Stimulated activated CD4-positive, alpha-beta T cell treated with anti-CD3 and anti-CD28 coated beads, Interleukin-12 subunit alpha, Interleukin-12 subunit beta, amount 100 ng/mL, for 48 hours (primary cell): ENCODE measurements at regions not wholly inside any gene's neighbourhood (a gene's known extent, or its start where the extent isn't known, plus 50 kb on each side); places are given as distances from the start of the nearest gene placed in this dataset.
A peak's percentile ranks its signal among the peaks of the same experiment; 100 is the strongest.

Experiments used
- DNase-seq, 3 donors: peaks; one replicate each; pipeline ENCODE4 v3.0.0-alpha.2; 2020; ENCODE audit warnings: low read depth in 2 of 3, low spot score in 1 of 3

GRCh38 chr5:141747152-141748141 lies 65.4 kb upstream of the ARAP3 start:
- no peak for DNase-seq

GRCh38 chr5:141746395-141746794 lies 64.4 kb upstream of the ARAP3 start:
- DNase-seq = no peak

GRCh38 chr5:141745390-141745789 lies 63.4 kb upstream of the ARAP3 start:
- no peak for DNase-seq

- no peak for DNase-seq
These were observed 61.8 kb upstream of the ARAP3 start for GRCh38 chr5:141743866-141744272.

GRCh38 chr5:141742866-141743851 lies 61.1 kb upstream of the ARAP3 start:
- DNase-seq = no peak

GRCh38 chr5:141742144-141742543 lies 60.1 kb upstream of the ARAP3 start:
- DNase-seq = no peak

GRCh38 chr5:141740885-141741284 lies 58.9 kb upstream of the ARAP3 start:
- DNase-seq = no peak

- no peak for DNase-seq
These were observed 55.5 kb upstream of the ARAP3 start for GRCh38 chr5:141737535-141737934.

- no peak for DNase-seq
These were observed 53.8 kb upstream of the ARAP3 start for GRCh38 chr5:141735823-141736222.

- DNase-seq = peak in 2 of 3 donors; percentile 16 to 22
These were observed 52.6 kb upstream of the ARAP3 start for GRCh38 chr5:141734501-141735229.

GRCh38 chr5:141733198-141733597 lies 51.2 kb upstream of the ARAP3 start:
- DNase-seq = no peak

- no peak for DNase-seq
These were observed 50.4 kb upstream of the ARAP3 start for GRCh38 chr5:141732417-141732816.
